Mesendoderm (in vitro differentiated cells): ENCODE measurements at regions not wholly inside any gene's neighbourhood (a gene's known extent, or its start where the extent isn't known, plus 50 kb on each side); places are given as distances from the start of the nearest gene placed in this dataset.

Experiments
- DNase-seq: peaks from one replicate; pipeline ENCODE4 v3.0.0; 2013
- H2AK5ac ChIP-seq: 2 replicates; pipeline ENCODE4 v1.6.1; 2013; ENCODE audit warnings: low read length, inconsistent platforms
- H2BK120ac ChIP-seq: 2 replicates; pipeline ENCODE4 v1.6.1; 2013; ENCODE audit warnings: low read depth, mild to moderate bottlenecking, low read length, moderate library complexity, mixed read lengths
- H2BK15ac ChIP-seq: replicated peaks from 2 replicates; pipeline ENCODE4 v1.6.1; 2013; ENCODE audit warnings: low read depth, mild to moderate bottlenecking, moderate library complexity
- H2BK5ac ChIP-seq: 2 replicates; pipeline ENCODE4 v1.6.1; 2013; ENCODE audit warnings: low read length, inconsistent platforms
- H3K18ac ChIP-seq: 2 replicates; pipeline ENCODE4 v1.6.1; 2013; ENCODE audit warnings: mild to moderate bottlenecking, low read length, mixed read lengths
- H3K23ac ChIP-seq: one replicate; pipeline ENCODE4 v1.6.1; 2013; ENCODE audit warnings: low read length
- H3K27ac ChIP-seq: 2 replicates; pipeline ENCODE4 v1.5.1; 2013; ENCODE audit warnings: low read depth, mild to moderate bottlenecking, inconsistent platforms, low read length, moderate library complexity
- H3K27me3 ChIP-seq: 2 replicates; pipeline ENCODE4 v1.6.1; 2013; ENCODE audit warnings: low read length, control low read depth, mild to moderate bottlenecking, inconsistent platforms; ENCODE audit not compliant: insufficient read depth, poor library complexity
- H3K36me3 ChIP-seq: 2 replicates; pipeline ENCODE4 v1.6.1; 2013; ENCODE audit warnings: low read length, inconsistent platforms; ENCODE audit not compliant: control insufficient read depth, insufficient read depth
- H3K4ac ChIP-seq: one replicate; pipeline ENCODE4 v1.6.1; 2013; ENCODE audit warnings: low read depth, mild to moderate bottlenecking, low read length, moderate library complexity
- H3K4me1 ChIP-seq: 2 replicates; pipeline ENCODE4 v1.6.1; 2013; ENCODE audit warnings: low read depth, low read length, inconsistent platforms; ENCODE audit not compliant: control insufficient read depth
- H3K4me2 ChIP-seq: 2 replicates; pipeline ENCODE4 v1.6.1; 2013; ENCODE audit warnings: low read length
- H3K4me3 ChIP-seq: 2 replicates; pipeline ENCODE4 v1.5.1; 2013; ENCODE audit warnings: mild to moderate bottlenecking, low read length
- H3K56ac ChIP-seq: one replicate; pipeline ENCODE4 v1.6.1; 2013; ENCODE audit warnings: low read length
- H3K79me1 ChIP-seq: 2 replicates; pipeline ENCODE4 v1.6.1; 2013; ENCODE audit warnings: low read length, inconsistent platforms
- H3K79me2 ChIP-seq: 2 replicates; pipeline ENCODE4 v1.6.1; 2013; ENCODE audit warnings: mild to moderate bottlenecking, low read length; ENCODE audit not compliant: control insufficient read depth, insufficient read depth
- H3K9ac ChIP-seq: 2 replicates; pipeline ENCODE4 v1.6.1; 2013; ENCODE audit warnings: low read length, inconsistent platforms
- H4K5ac ChIP-seq: one replicate; pipeline ENCODE4 v1.6.1; 2013; ENCODE audit warnings: low read length
- H4K8ac ChIP-seq: one replicate; pipeline ENCODE4 v1.6.1; 2013; ENCODE audit warnings: low read depth, mild to moderate bottlenecking, control low read depth, low read length, moderate library complexity
- WGBS: extraction: QIAGEN DNeasy Blood & Tissue Kit; methylation state at CpG from one replicate; pipeline ENCODE4 v1.1.7; 2013; ENCODE audit warnings: low lambda C conversion rate, missing lambda C conversion rate; ENCODE audit not compliant: insufficient coverage; ENCODE audit errors: extremely low coverage; 5-methylcytosine and 5-hydroxymethylcytosine counted together

DNA sequence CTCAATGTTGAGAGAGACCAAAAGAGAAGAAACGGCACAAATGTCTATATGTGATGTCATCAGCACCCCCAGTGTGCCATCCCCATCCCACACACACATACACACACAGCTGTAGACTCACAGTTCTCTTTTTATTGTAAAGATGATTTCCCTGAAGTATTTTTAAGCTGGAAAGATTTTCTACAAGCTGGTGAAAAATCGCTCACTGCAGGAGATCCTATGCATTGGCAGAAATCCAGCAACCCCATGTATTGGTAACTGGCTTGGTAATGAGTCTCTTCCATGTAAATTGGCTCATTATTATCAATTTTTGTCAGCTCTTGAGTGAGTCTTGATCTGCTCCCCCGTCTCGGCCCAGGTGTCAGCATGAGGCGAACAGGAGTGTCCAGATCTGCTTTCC is 107.1 kb upstream of the UQCRFS1 start:
- no peaks in the 10 kb centered on the region for H3K79me2 ChIP-seq
- no peak overlapping the region for H3K18ac ChIP-seq
- H2BK5ac ChIP-seq = no peak overlapping the region
- WGBS = no CpG with 5 or more reads among the region's 5 CpGs
- peaks cover 5% of the 10 kb centered on the region for H3K4me1 ChIP-seq
- H2BK15ac ChIP-seq = no peak overlapping the region
- no peak for DNase-seq
- H4K5ac ChIP-seq = no peak overlapping the region
- no peak overlapping the region for H3K23ac ChIP-seq
- H3K36me3 ChIP-seq = no peaks in the 10 kb centered on the region
- no peak overlapping the region for H4K8ac ChIP-seq
- no peak overlapping the region for H2BK120ac ChIP-seq
- H2AK5ac ChIP-seq = no peak overlapping the region
- H3K4ac ChIP-seq = no peak overlapping the region
- H3K9ac ChIP-seq = no peak overlapping the region
- no peaks in the 10 kb centered on the region for H3K27me3 ChIP-seq
- H3K79me1 ChIP-seq = no peaks in the 10 kb centered on the region
- no peak overlapping the region for H3K4me3 ChIP-seq
- H3K27ac ChIP-seq = no peak overlapping the region
- no peak overlapping the region for H3K56ac ChIP-seq
- H3K4me2 ChIP-seq = no peak overlapping the region

GRCh38 chr19:29320618-29321017 is 107.7 kb upstream of the UQCRFS1 start:
- H3K4me3 ChIP-seq = no peak overlapping the region
- no peak overlapping the region for H3K56ac ChIP-seq
- no peak overlapping the region for H3K4me2 ChIP-seq
- no peak overlapping the region for H3K27ac ChIP-seq
- no peak overlapping the region for H2AK5ac ChIP-seq
- H3K9ac ChIP-seq = no peak overlapping the region
- no peak overlapping the region for H4K8ac ChIP-seq
- no peaks in the 10 kb centered on the region for H3K79me2 ChIP-seq
- H2BK120ac ChIP-seq = no peak overlapping the region
- no peak overlapping the region for H3K18ac ChIP-seq
- no peaks in the 10 kb centered on the region for H3K79me1 ChIP-seq
- no peak overlapping the region for H4K5ac ChIP-seq
- H3K4me1 ChIP-seq = peaks cover 4% of the 10 kb centered on the region
- DNase-seq = no peak
- no peaks in the 10 kb centered on the region for H3K27me3 ChIP-seq
- no CpG with 5 or more reads among the region's 7 CpGs for WGBS
- H3K36me3 ChIP-seq = no peaks in the 10 kb centered on the region
- no peak overlapping the region for H3K4ac ChIP-seq
- no peak overlapping the region for H2BK5ac ChIP-seq
- no peak overlapping the region for H2BK15ac ChIP-seq
- H3K23ac ChIP-seq = no peak overlapping the region

DNA sequence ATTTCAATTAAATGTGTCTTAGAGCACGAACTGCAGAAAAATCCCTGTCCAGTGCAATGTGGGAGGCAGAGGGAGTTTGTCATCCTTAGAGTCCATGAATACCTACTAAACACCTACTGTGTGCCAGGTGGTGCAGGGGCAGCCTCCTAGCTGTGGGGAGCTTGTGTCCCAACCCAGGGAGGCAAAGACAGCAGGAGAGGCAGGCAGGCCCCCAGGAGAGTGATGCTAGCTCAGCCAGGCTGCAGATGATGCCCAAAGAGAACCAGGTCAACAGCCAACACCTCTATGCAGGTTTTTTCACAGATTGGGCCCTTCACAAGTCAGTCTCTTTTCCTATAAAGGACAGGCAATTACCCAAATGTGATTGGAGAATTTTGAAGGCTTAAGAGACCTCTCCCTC is 108.2 kb upstream of the UQCRFS1 start:
- H3K18ac ChIP-seq = no peak overlapping the region
- DNase-seq = no peak
- H2BK120ac ChIP-seq = no peak overlapping the region
- H3K4me1 ChIP-seq = no peaks in the 10 kb centered on the region
- no peak overlapping the region for H3K9ac ChIP-seq
- H3K27me3 ChIP-seq = no peaks in the 10 kb centered on the region
- no peak overlapping the region for H3K4ac ChIP-seq
- WGBS = no CpG with 5 or more reads among the region's 1 CpG
- H3K27ac ChIP-seq = no peak overlapping the region
- no peaks in the 10 kb centered on the region for H3K36me3 ChIP-seq
- H2AK5ac ChIP-seq = no peak overlapping the region
- no peak overlapping the region for H3K4me2 ChIP-seq
- no peak overlapping the region for H3K56ac ChIP-seq
- H3K79me1 ChIP-seq = no peaks in the 10 kb centered on the region
- H2BK15ac ChIP-seq = no peak overlapping the region
- no peak overlapping the region for H4K8ac ChIP-seq
- no peaks in the 10 kb centered on the region for H3K79me2 ChIP-seq
- no peak overlapping the region for H4K5ac ChIP-seq
- H3K4me3 ChIP-seq = no peak overlapping the region
- H2BK5ac ChIP-seq = no peak overlapping the region
- H3K23ac ChIP-seq = no peak overlapping the region

DNA sequence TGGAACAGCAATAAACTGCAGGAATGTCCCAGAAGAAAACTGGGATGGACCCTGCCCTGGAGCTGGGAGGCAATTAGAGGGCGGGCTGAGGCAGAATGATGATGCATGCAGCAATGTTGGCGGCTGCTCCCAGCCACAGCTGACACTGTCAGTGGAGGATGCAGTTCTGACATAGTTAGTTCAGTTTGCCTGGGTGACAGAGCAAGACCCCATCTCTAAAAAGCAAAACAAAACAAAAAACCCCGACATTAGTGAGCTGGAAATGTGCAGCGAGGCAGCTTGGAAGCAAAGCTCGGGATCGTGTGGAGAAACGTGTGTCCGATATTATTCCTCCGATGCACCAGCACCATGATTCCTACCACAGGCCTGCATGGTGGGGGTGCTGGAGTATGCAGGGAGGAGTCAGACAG is 110.1 kb upstream of the UQCRFS1 start:
- Histone ChIP-seq H2BK120ac (no peak overlapping the region), H2AK5ac (no peak overlapping the region), H3K18ac (no peak overlapping the region), H3K4me2 (no peak overlapping the region), H3K36me3 (no peaks in the 10 kb centered on the region), H3K56ac (no peak overlapping the region), H3K79me1 (no peaks in the 10 kb centered on the region), H3K27ac (no peak overlapping the region), H3K9ac (no peak overlapping the region), H3K4me1 (no peaks in the 10 kb centered on the region), H2BK5ac (no peak overlapping the region), H3K79me2 (no peaks in the 10 kb centered on the region), H4K5ac (no peak overlapping the region), H3K4me3 (no peak overlapping the region), H3K4ac (no peak overlapping the region), H2BK15ac (no peak overlapping the region), H4K8ac (no peak overlapping the region), H3K27me3 (no peaks in the 10 kb centered on the region), H3K23ac (no peak overlapping the region)
- DNase-seq = no peak
- no CpG with 5 or more reads among the region's 9 CpGs for WGBS

- Histone ChIP-seq H3K23ac (no peak overlapping the region), H2BK5ac (no peak overlapping the region)
Observed at GRCh38 chr19:29323440-29324290, 110.7 kb upstream of the UQCRFS1 start.

DNA sequence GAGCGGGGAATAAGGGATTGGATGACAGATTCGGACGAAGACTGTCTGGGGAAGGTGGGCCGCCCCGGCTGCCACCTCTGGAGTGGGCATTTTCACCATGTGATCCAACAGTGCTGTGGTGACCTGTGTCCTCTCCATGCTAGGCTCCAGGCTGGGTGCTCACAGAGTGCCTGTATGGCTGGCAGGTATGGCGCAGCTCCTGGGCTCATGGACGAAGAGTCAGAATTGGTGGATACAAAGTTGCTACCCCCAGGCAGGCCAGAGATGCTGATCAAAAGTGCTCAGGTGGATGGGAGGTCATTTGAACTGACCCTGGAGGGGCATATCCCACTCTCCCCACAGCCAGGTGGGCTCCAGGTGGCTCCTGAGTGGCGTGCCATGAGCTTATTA is 111.3 kb upstream of the UQCRFS1 start:
- Histone ChIP-seq H3K18ac (no peak overlapping the region), H3K4me2 (no peak overlapping the region), H2AK5ac (no peak overlapping the region), H3K4ac (no peak overlapping the region), H2BK5ac (no peak overlapping the region), H3K9ac (no peak overlapping the region), H4K8ac (no peak overlapping the region), H3K79me2 (no peaks in the 10 kb centered on the region), H3K27me3 (no peaks in the 10 kb centered on the region), H2BK120ac (no peak overlapping the region), H3K79me1 (no peaks in the 10 kb centered on the region), H3K4me1 (no peaks in the 10 kb centered on the region), H4K5ac (no peak overlapping the region), H3K4me3 (no peak overlapping the region), H3K56ac (no peak overlapping the region), H2BK15ac (no peak overlapping the region), H3K23ac (no peak overlapping the region), H3K36me3 (no peaks in the 10 kb centered on the region), H3K27ac (no peak overlapping the region)
- DNase-seq = no peak
- no CpG with 5 or more reads among the region's 8 CpGs for WGBS

More at GRCh38 chr19:29323440-29324290, 110.7 kb upstream of the UQCRFS1 start:
- no peak overlapping the region for H2BK15ac ChIP-seq
- no peak overlapping the region for H3K56ac ChIP-seq
- no peaks in the 10 kb centered on the region for H3K79me2 ChIP-seq
- H3K9ac ChIP-seq = no peak overlapping the region
- H3K79me1 ChIP-seq = no peaks in the 10 kb centered on the region
- H3K27ac ChIP-seq = no peak overlapping the region
- DNase-seq = no peak
- H3K27me3 ChIP-seq = no peaks in the 10 kb centered on the region
- H4K5ac ChIP-seq = no peak overlapping the region
- no peak overlapping the region for H3K18ac ChIP-seq
- no peak overlapping the region for H2AK5ac ChIP-seq
- no peaks in the 10 kb centered on the region for H3K4me1 ChIP-seq
- no peaks in the 10 kb centered on the region for H3K36me3 ChIP-seq
- H4K8ac ChIP-seq = no peak overlapping the region
- no peak overlapping the region for H2BK120ac ChIP-seq
- no peak overlapping the region for H3K4me3 ChIP-seq
- WGBS = no CpG with 5 or more reads among the region's 15 CpGs
- no peak overlapping the region for H3K4me2 ChIP-seq
- H3K4ac ChIP-seq = no peak overlapping the region
